PC-3 (cell line): ENCODE measurements at regions not wholly inside any gene's neighbourhood (a gene's known extent, or its start where the extent isn't known, plus 50 kb on each side); places are given as distances from the start of the nearest gene placed in this dataset.

Source experiments
- ATAC-seq: fragments of 200-7000 bp; cut with Tn5 transposase; 2 replicates; pipeline ENCODE4 v1.9.1; 2020; ENCODE audit warnings: mild to moderate bottlenecking, moderate library complexity
- BruUV-seq: library from RNA; stranded (reverse); fragments of 400-500 nt; replicated peaks from 2 replicates; lab custom pipeline; 2021; lab: Mats Ljungman, UMichigan
- CTCF ChIA-PET: fragments of 300-600 bp; sonication (Branson Sonifier 250); formaldehyde crosslinking; loops from one replicate; lab custom pipeline; 2022; ENCODE audit warnings: antibody characterized with exemption; lab: Charles Lee
- POLR2A ChIA-PET: fragments of 300-600 bp; sonication (Branson Sonifier 250); formaldehyde crosslinking; loops from one replicate; lab custom pipeline; 2022; ENCODE audit warnings: antibody characterized with exemption; ENCODE audit not compliant: unreplicated experiment; lab: Charles Lee
- DNase-seq: peaks from one replicate; pipeline ENCODE4 v3.0.0-alpha.2; 2015
- H2AFZ ChIP-seq: fragments of 300-600 bp; sonication (generic); 2 replicates; pipeline ENCODE4 v1.6.0; 2016; ENCODE audit warnings: antibody characterized with exemption, low read length
- H3F3A ChIP-seq: fragments of 300-600 bp; sonication (generic); one replicate; pipeline ENCODE4 v1.6.0; 2017; ENCODE audit warnings: antibody characterized with exemption, low read length, control low read depth, mild to moderate bottlenecking; ENCODE audit not compliant: unreplicated experiment
- H3K27ac ChIP-seq: fragments of 300-600 bp; sonication (generic); 2 replicates; pipeline ENCODE4 v1.5.1; 2016; ENCODE audit warnings: mild to moderate bottlenecking, low read length
- H3K27me3 ChIP-seq: fragments of 300-600 bp; sonication (generic); 2 replicates; pipeline ENCODE4 v1.6.1; 2016; ENCODE audit warnings: low read length, mixed read lengths
- H3K36me3 ChIP-seq: fragments of 300-600 bp; sonication (generic); 2 replicates; pipeline ENCODE4 v1.6.1; 2016; ENCODE audit warnings: low read depth, mixed run types, low read length, mixed read lengths
- H3K4me1 ChIP-seq: fragments of 300-600 bp; sonication (generic); 2 replicates; pipeline ENCODE4 v1.5.1; 2016; ENCODE audit warnings: low read length; ENCODE audit not compliant: insufficient read depth
- H3K4me2 ChIP-seq: fragments of 300-600 bp; sonication (generic); 2 replicates; pipeline ENCODE4 v1.6.0; 2016; ENCODE audit warnings: low read length
- H3K4me3 ChIP-seq: fragments of 300-600 bp; sonication (generic); 2 replicates; pipeline ENCODE4 v1.5.1; 2016; ENCODE audit warnings: mild to moderate bottlenecking, low read length, mixed read lengths
- H3K79me2 ChIP-seq: fragments of 300-600 bp; sonication (generic); 2 replicates; pipeline ENCODE4 v1.6.1; 2017; ENCODE audit warnings: low read length, mixed read lengths
- H3K9ac ChIP-seq: fragments of 300-600 bp; sonication (generic); 2 replicates; pipeline ENCODE4 v1.6.0; 2016; ENCODE audit warnings: mild to moderate bottlenecking, low read length
- H3K9me2 ChIP-seq: fragments of 300-600 bp; sonication (generic); replicated peaks from 2 replicates; pipeline ENCODE4 v1.6.1; 2016; ENCODE audit warnings: mixed run types, low read length, mixed read lengths
- H3K9me3 ChIP-seq: fragments of 300-600 bp; sonication (generic); 2 replicates; pipeline ENCODE4 v1.6.1; 2016; ENCODE audit warnings: low read length, mixed read lengths
- H4K20me1 ChIP-seq: fragments of 300-600 bp; sonication (generic); 2 replicates; pipeline ENCODE4 v1.6.1; 2016; ENCODE audit warnings: low read length, mixed read lengths
- EZH2 ChIP-seq: fragments of 300-600 bp; sonication (generic); IDR thresholded peaks from one replicate; pipeline ENCODE4 v1.6.1; 2017; ENCODE audit warnings: antibody characterized with exemption, mild to moderate bottlenecking, low read length; ENCODE audit not compliant: unreplicated experiment
- EZH2phosphoT487 ChIP-seq: fragments of 300-600 bp; sonication (generic); IDR thresholded peaks from 2 replicates; pipeline ENCODE4 v1.6.1; 2018; ENCODE audit warnings: mild to moderate bottlenecking, antibody characterized with exemption, low read length, borderline replicate concordance
- intact Hi-C: fragments of 100-400 bp; cut with micrococcal nuclease; formaldehyde crosslinking; loops from 2 replicates; pipeline ENCODE4 v1.9.0; 2023
- TF ChIP-seq, protein P1 (sequence below): fragments of 300-600 bp; sonication (generic); conservative IDR thresholded peaks from 2 replicates; pipeline ENCODE4 v1.5.1; 2017; ENCODE audit warnings: antibody characterized with exemption, low read depth, mild to moderate bottlenecking, low read length

DNA sequence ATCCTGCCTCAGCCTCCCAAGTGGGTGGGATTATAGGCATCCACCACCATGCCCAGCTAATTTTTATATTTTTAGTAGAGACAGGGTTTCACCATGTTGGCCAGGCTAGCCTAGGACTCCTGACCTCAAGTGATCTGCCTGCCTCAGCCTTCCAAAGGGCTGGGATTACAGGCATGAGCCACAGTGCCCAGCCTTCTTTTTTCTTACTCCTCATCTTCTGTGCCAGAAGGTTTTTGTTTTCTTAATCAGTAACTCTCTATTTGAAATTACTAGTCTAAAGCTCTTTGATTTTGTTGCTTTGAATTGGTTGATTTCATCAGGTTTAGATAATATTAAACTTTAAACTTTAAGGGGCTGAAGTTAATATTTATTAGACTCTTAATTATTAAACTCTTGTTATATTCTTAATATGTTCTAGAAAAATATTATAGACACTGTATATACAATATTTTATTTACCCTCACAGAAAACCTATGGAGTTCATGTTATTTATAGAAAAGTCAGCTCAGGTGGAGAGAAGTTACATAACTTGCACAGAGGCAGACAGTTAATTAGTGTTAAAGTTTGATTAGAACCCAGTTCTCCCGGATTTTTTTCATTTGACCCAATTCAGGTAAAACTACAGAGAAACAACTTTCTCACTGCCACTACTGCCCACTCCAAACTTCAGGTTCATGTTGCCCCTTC, 177.4 kb upstream of the SGK1 start:
- ATAC-seq (no peak), DNase-seq (no peak)
- no peaks in the 10 kb centered on the region for H3K4me1 ChIP-seq
- POLR2A ChIA-PET, result no interaction called here
- no peak overlapping the region for H3K4me2 ChIP-seq
- H3K9me2 ChIP-seq, result no peaks in the 10 kb centered on the region
- no peak for TF ChIP-seq EZH2
- TF ChIP-seq, protein P1, sequence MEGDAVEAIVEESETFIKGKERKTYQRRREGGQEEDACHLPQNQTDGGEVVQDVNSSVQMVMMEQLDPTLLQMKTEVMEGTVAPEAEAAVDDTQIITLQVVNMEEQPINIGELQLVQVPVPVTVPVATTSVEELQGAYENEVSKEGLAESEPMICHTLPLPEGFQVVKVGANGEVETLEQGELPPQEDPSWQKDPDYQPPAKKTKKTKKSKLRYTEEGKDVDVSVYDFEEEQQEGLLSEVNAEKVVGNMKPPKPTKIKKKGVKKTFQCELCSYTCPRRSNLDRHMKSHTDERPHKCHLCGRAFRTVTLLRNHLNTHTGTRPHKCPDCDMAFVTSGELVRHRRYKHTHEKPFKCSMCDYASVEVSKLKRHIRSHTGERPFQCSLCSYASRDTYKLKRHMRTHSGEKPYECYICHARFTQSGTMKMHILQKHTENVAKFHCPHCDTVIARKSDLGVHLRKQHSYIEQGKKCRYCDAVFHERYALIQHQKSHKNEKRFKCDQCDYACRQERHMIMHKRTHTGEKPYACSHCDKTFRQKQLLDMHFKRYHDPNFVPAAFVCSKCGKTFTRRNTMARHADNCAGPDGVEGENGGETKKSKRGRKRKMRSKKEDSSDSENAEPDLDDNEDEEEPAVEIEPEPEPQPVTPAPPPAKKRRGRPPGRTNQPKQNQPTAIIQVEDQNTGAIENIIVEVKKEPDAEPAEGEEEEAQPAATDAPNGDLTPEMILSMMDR, result no peak
- TF ChIP-seq EZH2phosphoT487, result no peak
- no peaks in the 10 kb centered on the region for H3K27me3 ChIP-seq
- H3K9me3 ChIP-seq, result no peaks in the 10 kb centered on the region
- intact Hi-C loops, result no loop called here
- no peaks in the 10 kb centered on the region for H4K20me1 ChIP-seq
- CTCF ChIA-PET, result no interaction called here
- no peaks in the 10 kb centered on the region for H3K79me2 ChIP-seq
- no peaks in the 10 kb centered on the region for H3F3A ChIP-seq
- H3K4me3 ChIP-seq, result no peak overlapping the region
- H2AFZ ChIP-seq, result no peak overlapping the region
- BruUV-seq, result no TSS peak
- H3K9ac ChIP-seq, result no peak overlapping the region
- H3K36me3 ChIP-seq, result no peaks in the 10 kb centered on the region
- H3K27ac ChIP-seq, result no peak overlapping the region

DNA sequence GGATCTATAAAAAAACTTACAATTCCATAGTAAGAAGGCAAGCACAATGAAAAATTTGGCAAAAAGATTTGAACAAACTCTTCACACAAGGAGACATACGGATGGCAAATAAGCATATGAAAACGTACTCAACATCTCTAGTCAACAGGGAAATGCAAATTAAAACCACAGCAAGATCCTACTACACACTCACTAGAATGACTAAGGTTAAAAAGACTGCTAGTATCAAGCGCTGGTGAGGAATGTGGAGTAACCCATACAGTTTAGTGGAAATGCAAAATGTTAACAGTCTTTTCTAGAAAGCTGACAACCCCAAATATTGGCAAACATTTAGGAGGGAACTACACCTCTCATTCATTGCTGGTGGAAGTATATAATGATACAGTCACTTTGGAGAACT, 175.9 kb upstream of the SGK1 start:
- Histone ChIP-seq H3K4me2 (no peak overlapping the region), H4K20me1 (no peaks in the 10 kb centered on the region), H3K9me3 (no peaks in the 10 kb centered on the region), H3K4me1 (no peaks in the 10 kb centered on the region), H3K27me3 (no peaks in the 10 kb centered on the region), H3K27ac (no peak overlapping the region), H3K9ac (no peak overlapping the region), H3K79me2 (no peaks in the 10 kb centered on the region), H2AFZ (no peak overlapping the region), H3K9me2 (no peaks in the 10 kb centered on the region), H3K4me3 (no peak overlapping the region), H3K36me3 (no peaks in the 10 kb centered on the region), H3F3A (no peaks in the 10 kb centered on the region)
- ChIA-PET CTCF (no interaction called here), POLR2A (no interaction called here)
- intact Hi-C loops, result no loop called here
- DNase-seq (no peak), ATAC-seq (no peak)
- BruUV-seq, result no TSS peak
- TF ChIP-seq EZH2phosphoT487, result no peak
- no peak for TF ChIP-seq EZH2
- TF ChIP-seq, protein P1, result no peak

DNA sequence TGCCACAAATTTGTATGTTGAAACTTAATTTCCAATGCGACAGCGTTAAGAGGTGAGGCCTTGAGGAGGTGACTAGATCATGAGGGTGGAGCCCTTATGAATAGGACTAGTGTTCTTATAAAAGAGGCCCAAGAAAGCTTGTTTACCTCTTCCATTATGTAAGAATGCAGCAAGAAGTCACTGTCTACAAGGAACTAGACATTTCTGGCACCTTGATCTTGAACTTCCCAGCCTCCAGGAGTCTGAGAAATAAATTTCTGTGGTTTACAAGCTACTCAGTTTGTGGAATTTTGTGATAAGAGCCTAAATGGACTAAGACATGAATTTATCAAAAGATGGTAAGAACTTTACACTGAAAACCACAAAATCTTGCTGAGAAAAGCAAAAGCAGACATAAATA, 173.6 kb upstream of the SGK1 start:
- DNase-seq (no peak), ATAC-seq (no peak)
- H3K4me3 ChIP-seq, result no peak overlapping the region
- no peak overlapping the region for H2AFZ ChIP-seq
- H3K9ac ChIP-seq, result no peak overlapping the region
- no peaks in the 10 kb centered on the region for H3K79me2 ChIP-seq
- no TSS peak for BruUV-seq
- no peaks in the 10 kb centered on the region for H3F3A ChIP-seq
- no peak for TF ChIP-seq EZH2
- TF ChIP-seq, protein P1, result no peak
- no peak for TF ChIP-seq EZH2phosphoT487
- H3K27me3 ChIP-seq, result no peaks in the 10 kb centered on the region
- H3K27ac ChIP-seq, result no peak overlapping the region
- no peaks in the 10 kb centered on the region for H4K20me1 ChIP-seq
- H3K4me2 ChIP-seq, result no peak overlapping the region
- POLR2A ChIA-PET, result no interaction called here
- CTCF ChIA-PET, result no interaction called here
- H3K36me3 ChIP-seq, result no peaks in the 10 kb centered on the region
- H3K9me2 ChIP-seq, result no peaks in the 10 kb centered on the region
- no peaks in the 10 kb centered on the region for H3K4me1 ChIP-seq
- H3K9me3 ChIP-seq, result no peaks in the 10 kb centered on the region
- intact Hi-C loops, result no loop called here
